Neural cell (in vitro differentiated cells): ENCODE measurements at regions not wholly inside any gene's neighbourhood (a gene's known extent, or its start where the extent isn't known, plus 50 kb on each side); places are given as distances from the start of the nearest gene placed in this dataset.

Source experiments
- H2AFZ ChIP-seq: fragments of 200-600, 300-800 bp; sonication (generic), shearing (Covaris generic); 2 replicates; pipeline ENCODE4 v1.6.0; 2014; ENCODE audit warnings: low read depth, mild to moderate bottlenecking, antibody characterized with exemption, low read length, moderate library complexity
- H3F3A ChIP-seq: fragments of 200-600 bp; shearing (Covaris generic); 2 replicates; pipeline ENCODE4 v1.6.1; 2016; ENCODE audit warnings: mild to moderate bottlenecking, moderate library complexity, mixed read lengths, antibody characterized with exemption, low read length; ENCODE audit not compliant: insufficient read depth, poor library complexity, severe bottlenecking
- H3K27ac ChIP-seq: fragments of 200-600, 300-800 bp; sonication (generic), shearing (Covaris generic); 2 replicates; pipeline ENCODE4 v1.5.1; 2014; ENCODE audit warnings: mild to moderate bottlenecking, low read length, moderate library complexity
- H3K27me3 ChIP-seq: fragments of 300-800, 200-600 bp; sonication (generic), shearing (Covaris generic); 2 replicates; pipeline ENCODE4 v1.6.0; 2014; ENCODE audit warnings: mild to moderate bottlenecking, low read depth, low read length, moderate library complexity; ENCODE audit not compliant: insufficient read depth
- H3K36me3 ChIP-seq: fragments of 300-800, 200-600 bp; sonication (generic), shearing (Covaris generic); 2 replicates; pipeline ENCODE4 v1.5.1; 2014; ENCODE audit warnings: mild to moderate bottlenecking, antibody characterized with exemption, low read length, moderate library complexity; ENCODE audit not compliant: insufficient read depth
- H3K4me2 ChIP-seq: fragments of 300-800, 200-600 bp; sonication (generic), shearing (Covaris generic); 2 replicates; pipeline ENCODE4 v1.6.0; 2014; ENCODE audit warnings: mild to moderate bottlenecking, low read length
- H3K4me3 ChIP-seq: fragments of 300-800, 200-600 bp; sonication (generic), shearing (Covaris generic); 2 replicates; pipeline ENCODE4 v1.5.1; 2014; ENCODE audit warnings: mild to moderate bottlenecking, low read length, moderate library complexity
- H3K79me2 ChIP-seq: fragments of 200-600 bp; shearing (Covaris generic); replicated peaks from 2 replicates; pipeline ENCODE4 v1.6.0; 2014; ENCODE audit warnings: mild to moderate bottlenecking, low read length, moderate library complexity; ENCODE audit not compliant: insufficient read depth
- H3K9ac ChIP-seq: fragments of 300-800, 200-600 bp; sonication (generic), shearing (Covaris generic); 2 replicates; pipeline ENCODE4 v1.6.1; 2016; ENCODE audit warnings: mild to moderate bottlenecking, low read length, mixed read lengths
- H3K9me2 ChIP-seq: fragments of 200-600 bp; shearing (Covaris generic); 2 replicates; pipeline ENCODE4 v1.6.1; 2016; ENCODE audit warnings: mild to moderate bottlenecking, low read length, mixed read lengths; ENCODE audit not compliant: insufficient read depth
- H3K9me3 ChIP-seq: fragments of 200-600, 300-800 bp; sonication (generic), shearing (Covaris generic); 2 replicates; pipeline ENCODE4 v1.6.1; 2016; ENCODE audit warnings: mild to moderate bottlenecking, mixed run types, low read length, moderate library complexity, mixed read lengths
- H4K20me1 ChIP-seq: fragments of 200-600 bp; shearing (Covaris generic); 2 replicates; pipeline ENCODE4 v1.6.1; 2016; ENCODE audit warnings: mild to moderate bottlenecking, mixed run types; ENCODE audit not compliant: insufficient read depth
- CTCF ChIP-seq: fragments of 450-650 bp; IDR thresholded peaks from 2 replicates; pipeline ENCODE4 v1.5.1; 2014; ENCODE audit warnings: antibody characterized with exemption, mild to moderate bottlenecking, moderate library complexity; ENCODE audit not compliant: poor library complexity, severe bottlenecking
- EP300 ChIP-seq: fragments of 450-650 bp; conservative IDR thresholded peaks from 2 replicates; pipeline ENCODE4 v1.6.1; 2014; ENCODE audit warnings: antibody characterized with exemption, mild to moderate bottlenecking, moderate library complexity; ENCODE audit not compliant: poor library complexity, severe bottlenecking
- EZH2 ChIP-seq: fragments of 200-600, 300-800 bp; shearing (Covaris generic), sonication (generic); IDR thresholded peaks from 2 replicates; pipeline ENCODE4 v1.6.1; 2014; ENCODE audit warnings: antibody characterized with exemption, low read length, borderline replicate concordance, mild to moderate bottlenecking; ENCODE audit not compliant: insufficient read depth, poor library complexity, severe bottlenecking
- MXI1 ChIP-seq: fragments of 450-650 bp; conservative IDR thresholded peaks from 2 replicates; pipeline ENCODE4 v1.6.1; 2014; ENCODE audit warnings: antibody characterized with exemption, mild to moderate bottlenecking; ENCODE audit not compliant: poor library complexity, severe bottlenecking
- POLR2AphosphoS5 ChIP-seq: IDR thresholded peaks from 2 replicates; pipeline ENCODE4 v1.6.1; 2012
- RAD21 ChIP-seq: fragments of 450-650 bp; conservative IDR thresholded peaks from 2 replicates; pipeline ENCODE4 v1.6.1; 2014; ENCODE audit warnings: antibody characterized with exemption, mild to moderate bottlenecking, moderate library complexity
- REST ChIP-seq: IDR thresholded peaks from 2 replicates; pipeline ENCODE4 v1.6.1; 2012; ENCODE audit warnings: borderline replicate concordance
- SMC3 ChIP-seq: fragments of 450-650 bp; conservative IDR thresholded peaks from 2 replicates; pipeline ENCODE4 v1.6.1; 2014; ENCODE audit warnings: antibody characterized with exemption, mild to moderate bottlenecking, moderate library complexity; ENCODE audit not compliant: poor library complexity
- TAF1 ChIP-seq: IDR thresholded peaks from 2 replicates; pipeline ENCODE4 v1.6.1; 2012; ENCODE audit warnings: low read depth

- Histone ChIP-seq H3F3A (no peaks in the 10 kb centered on the region), H3K27me3 (no peaks in the 10 kb centered on the region), H3K4me2 (no peak overlapping the region), H3K27ac (no peak overlapping the region), H3K36me3 (no peaks in the 10 kb centered on the region), H3K9ac (no peak overlapping the region), H3K4me3 (no peak overlapping the region), H2AFZ (no peak overlapping the region), H4K20me1 (no peaks in the 10 kb centered on the region), H3K9me2 (no peaks in the 10 kb centered on the region), H3K9me3 (no peaks in the 10 kb centered on the region), H3K79me2 (no peaks in the 10 kb centered on the region)
- TF ChIP-seq SMC3 (no peak), EP300 (no peak), REST (no peak), EZH2 (no peak), POLR2AphosphoS5 (no peak), CTCF (no peak), RAD21 (no peak), TAF1 (no peak), MXI1 (no peak)
Measured at GRCh38 chr16:66079671-66080334, 286.7 kb upstream of the CDH5 start.

GRCh38 chr16:66070140-66070917 is 296.2 kb upstream of the CDH5 start:
- H3K36me3 ChIP-seq: no peaks in the 10 kb centered on the region
- no peak overlapping the region for H3K27ac ChIP-seq
- no peaks in the 10 kb centered on the region for H3K79me2 ChIP-seq
- H3K9me3 ChIP-seq: no peaks in the 10 kb centered on the region
- H3K4me3 ChIP-seq: no peak overlapping the region
- H3K4me2 ChIP-seq: no peak overlapping the region
- H3K9me2 ChIP-seq: no peaks in the 10 kb centered on the region
- H3F3A ChIP-seq: no peaks in the 10 kb centered on the region
- no peak for TF ChIP-seq RAD21
- no peak for TF ChIP-seq REST
- no peak for TF ChIP-seq CTCF
- TF ChIP-seq EZH2: no peak
- no peak overlapping the region for H3K9ac ChIP-seq
- no peaks in the 10 kb centered on the region for H4K20me1 ChIP-seq
- H2AFZ ChIP-seq: no peak overlapping the region
- no peaks in the 10 kb centered on the region for H3K27me3 ChIP-seq
